ENCODE measurements at regions not wholly inside any gene's neighbourhood (a gene's known extent, or its start where the extent isn't known, plus 50 kb on each side); places are given as distances from the start of the nearest gene placed in this dataset.

DNA sequence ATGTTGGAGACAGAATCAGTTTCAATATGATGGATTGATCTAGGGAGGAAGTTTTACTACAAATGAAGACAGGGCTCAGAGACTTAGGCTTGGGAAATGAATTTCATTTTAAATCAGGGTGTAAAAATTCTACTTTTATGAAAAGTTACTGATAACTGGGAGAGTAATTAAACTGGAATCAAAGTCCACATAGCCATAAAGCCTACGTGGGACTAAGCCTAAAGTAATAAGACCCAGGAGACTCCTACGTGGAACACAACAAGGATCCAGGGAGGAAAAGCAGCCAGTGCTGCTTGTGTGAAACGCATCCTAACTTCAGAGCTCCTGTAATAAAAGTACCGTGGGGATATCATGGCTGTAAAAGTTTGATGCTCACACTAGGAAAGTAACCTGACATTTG lies 152.0 kb upstream of the MYO16 start:
- Histone ChIP-seq H3K4me1 (no peaks in the 10 kb centered on the region), H3K27ac (no peak overlapping the region), H3K9me3 (no peaks in the 10 kb centered on the region), H3K4me3 (no peak overlapping the region), H3K36me3 (ENCODE audit: low read depth, missing control alignments) (no peaks in the 10 kb centered on the region), H3K27me3 (no peaks in the 10 kb centered on the region)
- TF ChIP-seq, protein P1, sequence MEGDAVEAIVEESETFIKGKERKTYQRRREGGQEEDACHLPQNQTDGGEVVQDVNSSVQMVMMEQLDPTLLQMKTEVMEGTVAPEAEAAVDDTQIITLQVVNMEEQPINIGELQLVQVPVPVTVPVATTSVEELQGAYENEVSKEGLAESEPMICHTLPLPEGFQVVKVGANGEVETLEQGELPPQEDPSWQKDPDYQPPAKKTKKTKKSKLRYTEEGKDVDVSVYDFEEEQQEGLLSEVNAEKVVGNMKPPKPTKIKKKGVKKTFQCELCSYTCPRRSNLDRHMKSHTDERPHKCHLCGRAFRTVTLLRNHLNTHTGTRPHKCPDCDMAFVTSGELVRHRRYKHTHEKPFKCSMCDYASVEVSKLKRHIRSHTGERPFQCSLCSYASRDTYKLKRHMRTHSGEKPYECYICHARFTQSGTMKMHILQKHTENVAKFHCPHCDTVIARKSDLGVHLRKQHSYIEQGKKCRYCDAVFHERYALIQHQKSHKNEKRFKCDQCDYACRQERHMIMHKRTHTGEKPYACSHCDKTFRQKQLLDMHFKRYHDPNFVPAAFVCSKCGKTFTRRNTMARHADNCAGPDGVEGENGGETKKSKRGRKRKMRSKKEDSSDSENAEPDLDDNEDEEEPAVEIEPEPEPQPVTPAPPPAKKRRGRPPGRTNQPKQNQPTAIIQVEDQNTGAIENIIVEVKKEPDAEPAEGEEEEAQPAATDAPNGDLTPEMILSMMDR (IDR thresholded peaks at IDR 0.05): no peak
- TF ChIP-seq POLR2A (IDR thresholded peaks at IDR 0.05): no peak
- intact Hi-C loops (cut with DNase I; ENCODE audit: low total_unique reads): no loop called here
- WGBS, 2 donors: 39 to 45% methylated on average over 4 of the region's 4 CpGs
- no peak for DNase-seq

DNA sequence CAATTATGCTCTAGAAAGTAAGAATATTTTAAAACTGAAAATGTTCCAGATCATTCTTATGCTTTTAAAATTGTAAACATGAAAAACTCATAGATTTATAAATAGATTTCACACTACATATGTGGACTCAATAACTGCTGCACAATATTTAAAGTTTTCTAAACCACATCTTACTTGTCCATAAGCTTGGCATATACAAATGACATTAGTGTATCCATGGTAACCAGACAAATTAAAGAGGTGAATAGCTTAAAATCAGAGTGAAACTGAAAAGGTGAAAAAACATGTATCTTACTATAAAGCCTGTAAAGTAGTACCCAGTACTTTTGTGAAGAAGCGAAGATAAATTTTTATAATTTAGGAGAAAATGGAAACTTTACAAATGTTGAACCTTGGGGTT lies 151.2 kb upstream of the MYO16 start:
- no peak for TF ChIP-seq POLR2A (IDR thresholded peaks at IDR 0.05)
- TF ChIP-seq, protein P1 (IDR thresholded peaks at IDR 0.05): no peak
- 90 to 98% methylated on average over 1 of the region's 1 CpG for WGBS, 2 donors
- no peak for DNase-seq
- H3K36me3 ChIP-seq (ENCODE audit: low read depth, missing control alignments): no peaks in the 10 kb centered on the region
- no peaks in the 10 kb centered on the region for H3K27me3 ChIP-seq
- intact Hi-C loops (cut with DNase I; ENCODE audit: low total_unique reads): no loop called here
- H3K9me3 ChIP-seq: no peaks in the 10 kb centered on the region
- H3K27ac ChIP-seq: no peak overlapping the region
- no peak overlapping the region for H3K4me3 ChIP-seq
- no peaks in the 10 kb centered on the region for H3K4me1 ChIP-seq

DNA sequence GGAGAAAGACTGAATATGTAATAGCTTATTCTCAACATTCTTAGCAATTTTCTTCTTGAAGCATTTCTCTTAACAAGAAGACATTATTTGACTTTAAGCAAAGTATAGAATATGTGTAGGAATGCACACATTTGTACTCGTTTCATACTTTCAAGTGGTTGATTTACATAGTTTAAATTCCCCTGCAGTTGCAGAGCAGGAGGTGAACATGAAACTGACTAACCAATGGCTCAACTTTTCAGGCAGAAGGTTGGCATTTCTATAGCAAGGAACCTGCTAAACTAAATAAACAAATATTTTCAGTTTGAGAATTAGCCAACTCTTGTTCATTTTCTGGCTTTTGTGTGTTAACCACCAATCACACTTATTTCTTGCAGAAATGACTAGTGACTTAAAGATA lies 145.4 kb upstream of the MYO16 start:
- H3K4me3 ChIP-seq: no peak overlapping the region
- no peak for DNase-seq
- intact Hi-C loops (cut with DNase I; ENCODE audit: low total_unique reads): no loop called here
- H3K4me1 ChIP-seq: no peaks in the 10 kb centered on the region
- H3K36me3 ChIP-seq (ENCODE audit: low read depth, missing control alignments): no peaks in the 10 kb centered on the region
- H3K27ac ChIP-seq: no peak overlapping the region
- WGBS, 2 donors: 45 to 50% methylated on average over 1 of the region's 1 CpG
- no peak for TF ChIP-seq POLR2A (IDR thresholded peaks at IDR 0.05)
- TF ChIP-seq, protein P1 (IDR thresholded peaks at IDR 0.05): no peak
- no peaks in the 10 kb centered on the region for H3K9me3 ChIP-seq
- no peaks in the 10 kb centered on the region for H3K27me3 ChIP-seq

DNA sequence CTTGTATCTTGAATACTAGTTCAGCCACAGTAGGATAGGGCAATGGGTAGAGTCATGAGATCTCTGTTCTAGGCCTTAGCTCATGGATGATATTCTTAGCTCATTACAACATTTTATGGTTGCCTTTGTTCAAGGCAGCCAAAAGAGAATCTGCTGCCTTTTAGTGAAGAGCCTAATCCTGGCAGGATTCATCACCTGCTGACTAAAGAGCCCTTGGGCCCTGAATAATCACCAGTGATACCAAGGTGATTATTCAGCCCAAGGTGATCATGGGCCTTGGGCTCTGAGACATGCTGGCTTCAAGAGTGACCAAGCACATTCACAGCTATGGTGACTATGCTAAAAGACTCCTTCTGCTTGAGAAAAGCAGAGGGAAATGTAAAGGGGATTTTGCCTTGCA lies 143.3 kb upstream of the MYO16 start:
- Histone ChIP-seq H3K9me3 (no peaks in the 10 kb centered on the region), H3K36me3 (ENCODE audit: low read depth, missing control alignments) (no peaks in the 10 kb centered on the region), H3K4me3 (no peak overlapping the region), H3K27ac (no peak overlapping the region), H3K4me1 (no peaks in the 10 kb centered on the region), H3K27me3 (no peaks in the 10 kb centered on the region)
- intact Hi-C loops (cut with DNase I; ENCODE audit: low total_unique reads): no loop called here
- no peak for DNase-seq
- TF ChIP-seq POLR2A (IDR thresholded peaks at IDR 0.05): no peak
- TF ChIP-seq, protein P1 (IDR thresholded peaks at IDR 0.05): no peak

DNA sequence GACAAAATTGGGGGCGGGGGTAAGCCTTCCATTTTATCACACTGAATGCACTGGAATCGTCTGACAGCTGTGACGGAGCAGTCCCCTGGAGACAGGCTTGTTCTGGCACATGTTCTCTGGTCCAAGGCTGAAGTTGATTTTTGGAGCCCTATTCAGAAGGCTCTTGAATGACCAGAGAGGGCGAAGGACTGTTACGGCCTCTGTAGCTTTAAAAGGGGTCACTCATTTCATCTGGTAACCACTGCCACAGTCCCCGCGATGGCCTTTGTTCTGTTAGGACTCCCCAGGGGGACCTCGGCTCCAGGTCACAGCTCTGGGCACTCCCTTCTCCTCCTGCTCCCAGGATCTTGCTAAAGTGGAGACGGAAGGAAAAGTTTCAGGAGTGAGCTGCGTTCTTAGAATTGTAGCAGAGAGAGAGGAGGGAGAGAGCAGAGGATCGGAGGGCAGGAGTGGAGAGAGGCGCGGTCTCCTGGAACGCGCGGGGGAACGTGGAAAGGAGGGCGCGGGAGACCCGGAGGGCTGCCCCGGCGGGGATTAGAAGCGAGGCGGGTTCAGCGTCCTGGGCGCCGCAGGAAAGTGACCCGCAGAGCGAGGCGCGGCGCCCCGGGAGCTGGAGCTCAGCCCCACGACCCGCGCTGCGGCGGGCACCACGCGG lies 134.3 kb upstream of the MYO16 start:
- H3K27ac ChIP-seq: no peak overlapping the region
- no peaks in the 10 kb centered on the region for H3K27me3 ChIP-seq
- H3K4me3 ChIP-seq: peak overlapping the region in 1 of 2 donors; percentile 29
- intact Hi-C loops (cut with DNase I; ENCODE audit: low total_unique reads): no loop called here
- no peaks in the 10 kb centered on the region for H3K9me3 ChIP-seq
- H3K36me3 ChIP-seq (ENCODE audit: low read depth, missing control alignments): no peaks in the 10 kb centered on the region
- TF ChIP-seq POLR2A (IDR thresholded peaks at IDR 0.05): no peak
- TF ChIP-seq, protein P1 (IDR thresholded peaks at IDR 0.05): no peak
- peaks cover 3% of the 10 kb centered on the region for H3K4me1 ChIP-seq
- WGBS, 2 donors: 1% methylated on average over 31 to 40 of the region's 40 CpGs
- DNase-seq: no peak

All from testis (tissue), 2 donors.